MCF 10A (cell line): ENCODE measurements at regions not wholly inside any gene's neighbourhood (a gene's known extent, or its start where the extent isn't known, plus 50 kb on each side); places are given as distances from the start of the nearest gene placed in this dataset.

Experiments
- BruUV-seq: library from RNA; stranded (reverse); fragments of 400-500 nt; replicated peaks from 2 replicates; lab custom pipeline; 2021; lab: Mats Ljungman, UMichigan
- CTCF ChIA-PET: fragments of 300-600 bp; sonication (Branson Sonifier 250); formaldehyde crosslinking; extraction: SDS; loops from one replicate; lab custom pipeline; 2021; ENCODE audit warnings: antibody characterized with exemption, inconsistent platforms; lab: Yijun Ruan, JAX
- POLR2A ChIA-PET: fragments of 300-600, 350-650 bp; sonication (Branson Sonifier 250); formaldehyde crosslinking; extraction: SDS; loops from one replicate; lab custom pipeline; 2020; ENCODE audit warnings: antibody characterized with exemption, inconsistent platforms; lab: Yijun Ruan, JAX
- DNase-seq: peaks from one replicate; pipeline ENCODE4 v3.0.0-alpha.2; 2018; ENCODE audit not compliant: unreplicated experiment
- H3K27ac Mint-ChIP-seq: one replicate; pipeline ENCODE4 v1.8.0; 2022; ENCODE audit warnings: mild to moderate bottlenecking, low read depth, mixed read lengths; ENCODE audit not compliant: unreplicated experiment
- H3K27me3 Mint-ChIP-seq: one replicate; pipeline ENCODE4 v1.8.0; 2022; ENCODE audit warnings: mixed read lengths; ENCODE audit not compliant: insufficient read depth, unreplicated experiment
- H3K36me3 Mint-ChIP-seq: one replicate; pipeline ENCODE4 v1.8.0; 2022; ENCODE audit warnings: mild to moderate bottlenecking, moderate library complexity, mixed read lengths; ENCODE audit not compliant: insufficient read depth, unreplicated experiment
- H3K4me1 Mint-ChIP-seq: one replicate; pipeline ENCODE4 v1.8.0; 2022; ENCODE audit warnings: mixed read lengths; ENCODE audit not compliant: insufficient read depth, unreplicated experiment
- H3K4me3 Mint-ChIP-seq: one replicate; pipeline ENCODE4 v1.8.0; 2022; ENCODE audit warnings: mild to moderate bottlenecking, moderate library complexity, mixed read lengths; ENCODE audit not compliant: unreplicated experiment
- H3K9me3 Mint-ChIP-seq: one replicate; pipeline ENCODE4 v1.8.0; 2022; ENCODE audit warnings: mixed read lengths; ENCODE audit not compliant: unreplicated experiment
- intact Hi-C: fragments of 100-400 bp; cut with micrococcal nuclease; formaldehyde crosslinking; loops from 2 replicates; pipeline ENCODE4 v1.14.1; 2022
- TF ChIP-seq, protein P1 (sequence below): fragments of 200-600 bp; IDR thresholded peaks from one replicate; pipeline ENCODE4 v1.8.0; 2022; ENCODE audit warnings: antibody characterized with exemption, mild to moderate bottlenecking; ENCODE audit not compliant: unreplicated experiment

DNA sequence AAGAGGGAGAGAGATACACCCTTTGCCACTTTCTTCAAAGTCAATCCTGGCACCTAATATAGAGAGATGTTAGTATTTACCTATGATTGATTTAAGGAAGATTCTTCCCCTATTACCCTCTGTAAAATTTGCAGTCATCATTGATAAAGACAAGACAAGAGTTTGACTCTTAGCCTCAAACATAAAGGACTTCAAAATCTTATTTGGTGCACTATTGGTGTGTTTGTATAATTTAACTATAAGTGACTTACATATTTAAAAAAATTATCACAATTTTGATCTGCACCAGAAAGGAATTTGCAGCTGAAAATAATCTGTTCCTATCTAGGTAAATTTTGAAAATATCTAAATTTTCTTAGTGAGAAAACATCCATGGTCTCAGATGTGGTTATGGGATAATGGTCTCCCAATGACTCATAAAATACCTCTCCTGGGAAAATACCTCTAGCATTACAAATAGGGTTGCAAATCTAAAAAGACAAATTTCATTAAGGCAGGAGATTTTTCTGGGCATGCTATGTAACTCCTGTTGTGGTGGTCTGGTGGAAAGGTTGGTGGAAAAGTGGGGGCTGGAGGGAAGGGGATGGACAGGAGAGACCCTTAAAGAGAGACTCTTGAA lies 173.6 kb upstream of the MED14 start:
- Mint-ChIP-seq H3K27me3 (peaks cover 64% of the 10 kb centered on the region), H3K4me3 (no peak overlapping the region), H3K36me3 (no peaks in the 10 kb centered on the region), H3K9me3 (no peaks in the 10 kb centered on the region), H3K27ac (no peak overlapping the region), H3K4me1 (peaks cover 8% of the 10 kb centered on the region)
- TF ChIP-seq, protein P1, sequence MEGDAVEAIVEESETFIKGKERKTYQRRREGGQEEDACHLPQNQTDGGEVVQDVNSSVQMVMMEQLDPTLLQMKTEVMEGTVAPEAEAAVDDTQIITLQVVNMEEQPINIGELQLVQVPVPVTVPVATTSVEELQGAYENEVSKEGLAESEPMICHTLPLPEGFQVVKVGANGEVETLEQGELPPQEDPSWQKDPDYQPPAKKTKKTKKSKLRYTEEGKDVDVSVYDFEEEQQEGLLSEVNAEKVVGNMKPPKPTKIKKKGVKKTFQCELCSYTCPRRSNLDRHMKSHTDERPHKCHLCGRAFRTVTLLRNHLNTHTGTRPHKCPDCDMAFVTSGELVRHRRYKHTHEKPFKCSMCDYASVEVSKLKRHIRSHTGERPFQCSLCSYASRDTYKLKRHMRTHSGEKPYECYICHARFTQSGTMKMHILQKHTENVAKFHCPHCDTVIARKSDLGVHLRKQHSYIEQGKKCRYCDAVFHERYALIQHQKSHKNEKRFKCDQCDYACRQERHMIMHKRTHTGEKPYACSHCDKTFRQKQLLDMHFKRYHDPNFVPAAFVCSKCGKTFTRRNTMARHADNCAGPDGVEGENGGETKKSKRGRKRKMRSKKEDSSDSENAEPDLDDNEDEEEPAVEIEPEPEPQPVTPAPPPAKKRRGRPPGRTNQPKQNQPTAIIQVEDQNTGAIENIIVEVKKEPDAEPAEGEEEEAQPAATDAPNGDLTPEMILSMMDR, result no peak
- BruUV-seq, result no TSS peak
- CTCF ChIA-PET, result interaction anchor here (0.8 kb wide), 1 partner anchor 193 kb away, joined by 4 read pairs; no protein-coding TSS in a partner anchor
- peak; percentile 38 for DNase-seq
- intact Hi-C loops, result no loop called here
- POLR2A ChIA-PET, result no interaction called here

DNA sequence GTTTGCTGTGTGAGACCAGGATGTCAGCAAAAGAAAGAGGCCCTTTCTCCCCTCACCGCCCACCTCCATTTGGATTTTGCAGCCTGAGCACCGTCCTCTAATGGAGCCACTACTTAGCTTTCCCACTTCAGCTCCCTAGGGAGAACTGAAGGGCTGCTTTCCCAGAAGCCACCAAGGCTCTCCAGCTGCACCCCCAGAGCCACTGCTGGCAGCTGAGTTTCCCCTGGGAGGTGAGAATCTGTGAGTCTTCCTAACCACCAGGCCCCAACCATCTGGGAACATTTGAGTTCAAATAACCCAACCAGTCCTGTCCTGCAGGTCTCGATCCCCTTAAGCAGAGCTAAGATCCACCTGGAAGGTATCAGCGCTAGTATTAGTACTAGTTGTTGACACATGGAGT lies 173.1 kb upstream of the USP9X start:
- intact Hi-C loops, result no loop called here
- POLR2A ChIA-PET, result no interaction called here
- CTCF ChIA-PET, result no interaction called here
- H3K4me3 Mint-ChIP-seq, result no peak overlapping the region
- H3K4me1 Mint-ChIP-seq, result peaks cover 8% of the 10 kb centered on the region
- no peaks in the 10 kb centered on the region for H3K9me3 Mint-ChIP-seq
- no TSS peak for BruUV-seq
- TF ChIP-seq, protein P1, result no peak
- H3K27me3 Mint-ChIP-seq, result peaks cover 74% of the 10 kb centered on the region
- no peaks in the 10 kb centered on the region for H3K36me3 Mint-ChIP-seq
- DNase-seq, result no peak
- H3K27ac Mint-ChIP-seq, result no peak overlapping the region

DNA sequence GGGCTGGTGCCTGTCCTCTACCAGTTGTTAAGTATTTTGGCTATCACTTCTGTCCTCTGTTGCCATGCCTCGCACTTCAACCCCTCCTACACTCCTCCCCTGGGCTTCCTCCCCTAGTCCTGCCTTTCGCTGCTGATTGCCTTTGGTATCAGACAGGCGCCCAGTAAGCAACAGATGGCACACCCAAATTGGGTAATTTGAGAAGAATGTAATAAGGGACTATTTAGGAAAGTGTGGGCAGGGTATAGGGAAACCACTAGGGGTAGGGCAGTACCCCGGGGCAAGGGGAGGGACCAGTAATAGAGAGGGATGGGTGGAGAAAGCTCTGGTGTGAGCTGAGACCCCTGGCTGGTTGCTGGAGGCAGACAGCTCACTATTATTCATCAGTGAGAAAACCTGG lies 172.7 kb upstream of the USP9X start:
- no peaks in the 10 kb centered on the region for H3K9me3 Mint-ChIP-seq
- intact Hi-C loops, result no loop called here
- POLR2A ChIA-PET, result no interaction called here
- H3K4me3 Mint-ChIP-seq, result no peak overlapping the region
- no peaks in the 10 kb centered on the region for H3K36me3 Mint-ChIP-seq
- CTCF ChIA-PET, result interaction anchor here (0.5 kb wide), 1 partner anchor 14 kb away, joined by 4 read pairs; no protein-coding TSS in a partner anchor
- no peak overlapping the region for H3K27ac Mint-ChIP-seq
- TF ChIP-seq, protein P1, result no peak
- BruUV-seq, result no TSS peak
- peaks cover 8% of the 10 kb centered on the region for H3K4me1 Mint-ChIP-seq
- peaks cover 74% of the 10 kb centered on the region for H3K27me3 Mint-ChIP-seq
- peak; percentile 34 for DNase-seq

DNA sequence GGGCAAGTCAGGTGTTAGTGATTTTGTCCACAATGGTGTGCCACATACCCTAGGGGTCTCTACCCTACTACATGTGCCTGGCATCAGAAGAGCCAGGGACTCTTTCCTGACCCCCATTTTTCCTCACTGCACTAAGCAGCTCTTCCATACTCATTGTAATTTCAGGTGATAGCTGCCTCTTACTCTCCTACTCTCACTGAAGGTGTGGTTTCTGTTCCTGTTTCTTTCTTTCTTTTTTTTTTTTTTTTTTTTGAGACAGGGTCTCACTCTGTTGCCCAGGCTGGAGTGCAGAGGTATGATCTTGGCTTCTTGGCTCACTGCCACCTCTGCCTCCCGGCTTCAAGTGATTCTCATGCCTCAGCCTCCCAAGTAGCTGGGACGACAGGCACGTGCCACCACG lies 164.9 kb upstream of the USP9X start:
- intact Hi-C loops, result loop anchor here (10.0 kb wide), 2 partner anchors 126 to 194 kb away; no protein-coding TSS in a partner anchor
- Mint-ChIP-seq H3K27me3 (peaks cover 75% of the 10 kb centered on the region), H3K9me3 (no peaks in the 10 kb centered on the region), H3K4me1 (no peaks in the 10 kb centered on the region), H3K36me3 (no peaks in the 10 kb centered on the region), H3K27ac (no peak overlapping the region), H3K4me3 (no peak overlapping the region)
- no peak for DNase-seq
- POLR2A ChIA-PET, result interaction anchor here (1.2 kb wide), 1 partner anchor 25 kb away, joined by 3 read pairs; no protein-coding TSS in a partner anchor
- TF ChIP-seq, protein P1, result no peak
- CTCF ChIA-PET, result no interaction called here
- no TSS peak for BruUV-seq
